ENCODE measurements at regions not wholly inside any gene's neighbourhood (a gene's known extent, or its start where the extent isn't known, plus 50 kb on each side); places are given as distances from the start of the nearest gene placed in this dataset.
"Not testable (repeated sequence)": the region's sequence is repeated elsewhere in the genome, so short reads cannot be mapped to it uniquely, and the experiment has no call there.

DNA sequence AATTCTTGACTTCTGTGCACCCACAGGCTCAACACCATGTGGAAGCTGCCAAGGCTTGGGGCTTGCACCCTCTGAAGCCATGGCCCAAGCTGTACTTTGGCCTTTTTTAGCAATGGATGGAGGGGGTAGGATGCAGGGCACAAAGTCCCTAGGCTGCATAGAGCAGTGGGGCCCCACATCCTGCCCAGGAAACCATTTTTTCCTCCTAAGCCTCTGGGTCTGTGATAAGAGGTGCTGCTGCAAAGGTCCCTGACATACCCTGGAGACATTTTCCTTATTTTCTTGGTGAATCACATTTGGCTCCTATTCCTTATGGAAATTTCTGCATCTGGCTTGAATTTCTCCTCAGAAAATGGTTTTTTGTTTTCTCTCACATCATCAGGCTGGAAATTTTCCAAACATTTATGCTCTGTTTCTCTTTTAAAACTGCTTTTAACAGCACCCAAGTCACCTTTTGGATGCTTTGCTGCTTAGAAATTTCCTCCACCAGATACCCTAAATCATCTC is 482.7 kb upstream of the TLE4 start:
- H3K4me3 Mint-ChIP-seq, result no peak overlapping the region
- ATAC-seq (ENCODE audit: low read depth), result no peak

DNA sequence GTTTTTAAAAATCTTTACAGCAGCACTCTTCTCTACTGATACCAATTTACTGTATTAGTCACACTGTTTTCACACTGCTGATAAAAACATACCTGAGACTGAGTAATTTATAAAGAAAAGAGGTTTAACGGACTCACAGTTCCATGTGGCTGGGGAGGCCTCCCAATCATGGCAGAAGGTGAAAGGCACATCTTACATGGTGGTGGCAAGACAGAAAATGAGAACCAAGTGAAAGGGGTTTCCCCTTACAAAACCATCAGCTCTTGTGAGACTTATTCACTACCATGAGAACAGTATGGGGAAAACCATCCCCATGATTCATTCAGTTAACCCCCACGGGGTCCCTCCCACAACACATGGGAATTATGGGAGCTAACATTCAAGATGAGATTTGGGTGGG is 481.9 kb upstream of the TLE4 start:
- H3K4me1 Mint-ChIP-seq; DNase-seq; H3K4me3 Mint-ChIP-seq; H3K9me3 Mint-ChIP-seq; H3K27ac Mint-ChIP-seq; CTCF ChIA-PET; POLR2A ChIA-PET; intact Hi-C loops (cut with micrococcal nuclease); H3K36me3 Mint-ChIP-seq (ENCODE audit: low read depth); ATAC-seq (ENCODE audit: low read depth); H3K27me3 Mint-ChIP-seq: not testable (repeated sequence)

More for the DNA sequence above, 482.7 kb upstream of the TLE4 start:
- H3K9me3 Mint-ChIP-seq, result peaks cover 2% of the 10 kb centered on the region
- ChIA-PET POLR2A (no interaction called here), CTCF (no interaction called here)
- H3K27ac Mint-ChIP-seq, result no peak overlapping the region
- H3K36me3 Mint-ChIP-seq (ENCODE audit: low read depth), result no peaks in the 10 kb centered on the region
- intact Hi-C loops (cut with micrococcal nuclease), result no loop called here
- no peaks in the 10 kb centered on the region for H3K27me3 Mint-ChIP-seq
- TF ChIP-seq, protein P1, sequence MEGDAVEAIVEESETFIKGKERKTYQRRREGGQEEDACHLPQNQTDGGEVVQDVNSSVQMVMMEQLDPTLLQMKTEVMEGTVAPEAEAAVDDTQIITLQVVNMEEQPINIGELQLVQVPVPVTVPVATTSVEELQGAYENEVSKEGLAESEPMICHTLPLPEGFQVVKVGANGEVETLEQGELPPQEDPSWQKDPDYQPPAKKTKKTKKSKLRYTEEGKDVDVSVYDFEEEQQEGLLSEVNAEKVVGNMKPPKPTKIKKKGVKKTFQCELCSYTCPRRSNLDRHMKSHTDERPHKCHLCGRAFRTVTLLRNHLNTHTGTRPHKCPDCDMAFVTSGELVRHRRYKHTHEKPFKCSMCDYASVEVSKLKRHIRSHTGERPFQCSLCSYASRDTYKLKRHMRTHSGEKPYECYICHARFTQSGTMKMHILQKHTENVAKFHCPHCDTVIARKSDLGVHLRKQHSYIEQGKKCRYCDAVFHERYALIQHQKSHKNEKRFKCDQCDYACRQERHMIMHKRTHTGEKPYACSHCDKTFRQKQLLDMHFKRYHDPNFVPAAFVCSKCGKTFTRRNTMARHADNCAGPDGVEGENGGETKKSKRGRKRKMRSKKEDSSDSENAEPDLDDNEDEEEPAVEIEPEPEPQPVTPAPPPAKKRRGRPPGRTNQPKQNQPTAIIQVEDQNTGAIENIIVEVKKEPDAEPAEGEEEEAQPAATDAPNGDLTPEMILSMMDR (IDR thresholded peaks at IDR 0.05), result no peak
- no peaks in the 10 kb centered on the region for H3K4me1 Mint-ChIP-seq
- no peak for DNase-seq

DNA sequence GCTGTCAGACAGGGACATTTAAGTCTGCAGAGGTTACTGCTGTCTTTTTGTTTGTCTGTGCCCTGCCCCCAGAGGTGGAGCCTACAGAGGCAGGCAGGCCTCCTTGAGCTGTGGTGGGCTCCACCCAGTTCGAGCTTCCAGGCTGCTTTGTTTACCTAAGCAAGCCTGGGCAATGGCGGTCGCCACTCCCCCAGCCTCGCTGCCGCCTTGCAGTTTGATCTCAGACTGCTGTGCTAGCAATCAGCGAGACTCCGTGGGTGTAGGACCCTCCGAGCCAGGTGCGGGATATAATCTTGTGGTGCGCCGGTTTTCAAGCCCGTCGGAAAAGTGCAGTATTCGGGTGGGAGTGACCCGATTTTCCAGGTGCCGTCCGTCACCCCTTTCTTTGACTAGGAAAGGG is 468.5 kb upstream of the TLE4 start:
- H3K9me3 Mint-ChIP-seq; H3K27me3 Mint-ChIP-seq; CTCF ChIA-PET; H3K4me3 Mint-ChIP-seq; H3K4me1 Mint-ChIP-seq; ATAC-seq (ENCODE audit: low read depth); H3K27ac Mint-ChIP-seq; DNase-seq; H3K36me3 Mint-ChIP-seq (ENCODE audit: low read depth); intact Hi-C loops (cut with micrococcal nuclease): not testable (repeated sequence)
- POLR2A ChIA-PET, result interaction anchor here (0.6 kb wide), 1 partner anchor 241 kb away, joined by 3 read pairs; no protein-coding TSS in a partner anchor

DNA sequence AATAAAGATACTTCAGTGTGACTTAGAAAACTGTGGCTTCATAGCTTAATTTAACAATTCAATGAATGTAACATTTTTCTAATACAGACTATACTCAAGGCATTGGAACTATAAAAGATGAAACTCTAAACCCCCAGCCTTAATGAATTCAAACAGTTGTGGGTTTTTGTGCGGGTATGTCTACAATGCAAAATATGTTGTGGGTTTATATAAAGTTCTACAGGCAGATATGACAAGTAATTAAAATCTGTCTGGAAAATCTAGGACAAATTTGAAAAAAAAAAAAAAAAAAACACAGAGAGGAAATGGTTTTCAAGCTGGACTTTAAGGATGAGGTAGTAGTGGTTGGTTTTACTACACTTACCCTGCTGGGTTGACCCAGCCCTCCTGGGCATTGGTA is 467.5 kb upstream of the TLE4 start:
- TF ChIP-seq, protein P1 (IDR thresholded peaks at IDR 0.05), result no peak
- H3K27me3 Mint-ChIP-seq, result no peaks in the 10 kb centered on the region
- H3K27ac Mint-ChIP-seq, result no peak overlapping the region
- H3K4me3 Mint-ChIP-seq, result no peak overlapping the region
- CTCF ChIA-PET, result no interaction called here
- no peak for ATAC-seq (ENCODE audit: low read depth)
- H3K36me3 Mint-ChIP-seq (ENCODE audit: low read depth), result no peaks in the 10 kb centered on the region
- no peaks in the 10 kb centered on the region for H3K4me1 Mint-ChIP-seq
- no peak for DNase-seq
- POLR2A ChIA-PET, result no interaction called here
- intact Hi-C loops (cut with micrococcal nuclease), result no loop called here
- peaks cover 10% of the 10 kb centered on the region for H3K9me3 Mint-ChIP-seq

DNA sequence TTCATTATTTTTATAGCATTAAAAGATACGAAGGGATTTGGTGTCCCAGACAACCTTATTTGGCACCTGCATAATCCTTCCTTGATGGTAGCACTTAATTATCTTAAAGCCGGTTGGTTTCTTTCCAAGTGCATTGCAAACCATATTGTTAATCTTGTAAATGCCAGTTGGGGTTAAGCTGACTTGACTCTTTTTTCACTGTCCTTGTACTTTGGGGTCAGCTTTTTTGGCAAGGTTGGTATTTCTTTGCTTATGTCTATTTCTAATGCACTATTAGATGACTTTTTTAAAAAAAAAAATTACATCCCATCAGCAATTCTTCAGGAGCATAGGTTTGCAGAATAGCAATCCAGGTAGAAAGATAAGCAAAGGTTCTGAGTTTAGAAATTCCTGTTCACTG is 466.8 kb upstream of the TLE4 start:
- no peak overlapping the region for H3K27ac Mint-ChIP-seq
- ATAC-seq (ENCODE audit: low read depth) (no peak), DNase-seq (no peak)
- intact Hi-C loops (cut with micrococcal nuclease), result no loop called here
- H3K9me3 Mint-ChIP-seq, result peaks cover 10% of the 10 kb centered on the region
- ChIA-PET CTCF (no interaction called here), POLR2A (no interaction called here)
- H3K36me3 Mint-ChIP-seq (ENCODE audit: low read depth), result no peaks in the 10 kb centered on the region
- no peaks in the 10 kb centered on the region for H3K27me3 Mint-ChIP-seq
- TF ChIP-seq, protein P1 (IDR thresholded peaks at IDR 0.05), result no peak
- no peaks in the 10 kb centered on the region for H3K4me1 Mint-ChIP-seq
- no peak overlapping the region for H3K4me3 Mint-ChIP-seq

DNA sequence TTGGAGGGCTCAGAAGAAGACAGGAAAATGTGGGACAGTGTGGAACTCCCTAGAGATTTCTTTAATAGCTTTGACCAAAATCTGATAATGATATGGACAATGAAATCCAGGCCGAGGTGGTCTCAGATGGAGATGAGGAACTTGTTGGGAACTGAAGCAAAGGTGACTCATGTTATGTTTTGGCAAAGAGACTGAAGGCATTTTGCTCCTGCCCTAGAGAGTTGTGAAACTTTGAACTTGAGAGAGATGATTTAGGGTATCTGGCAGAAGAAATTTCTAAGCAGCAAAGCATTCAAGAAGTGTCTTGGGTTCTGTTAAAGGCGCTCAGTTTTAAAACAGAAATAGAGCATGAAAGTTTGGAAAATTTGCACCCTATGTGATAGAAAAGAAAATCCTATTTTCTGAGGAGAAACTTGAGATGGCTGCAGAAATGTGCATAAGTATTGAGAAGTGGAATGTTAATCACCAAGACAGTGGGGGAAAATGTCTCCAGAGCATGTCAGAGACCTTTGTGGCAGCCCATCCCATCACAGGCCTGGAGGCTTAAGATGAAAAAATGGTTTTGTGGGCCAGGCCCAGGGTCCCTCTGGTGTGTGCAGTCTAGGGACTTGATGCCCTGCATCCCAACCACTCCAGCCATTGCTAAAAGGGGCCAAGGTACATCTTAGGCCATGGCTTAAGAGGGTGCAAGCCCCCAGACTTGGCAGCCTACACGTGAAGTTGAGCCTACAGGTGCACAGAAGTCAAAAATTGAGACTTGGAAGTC is 463.7 kb upstream of the TLE4 start:
- TF ChIP-seq, protein P1 (IDR thresholded peaks at IDR 0.05), result no peak

More for the DNA sequence above, 463.7 kb upstream of the TLE4 start:
- Mint-ChIP-seq H3K4me1 (no peaks in the 10 kb centered on the region), H3K36me3 (ENCODE audit: low read depth) (no peaks in the 10 kb centered on the region), H3K27ac (no peak overlapping the region), H3K9me3 (peaks cover 10% of the 10 kb centered on the region), H3K4me3 (no peak overlapping the region), H3K27me3 (no peaks in the 10 kb centered on the region)
- no peak for DNase-seq
- ChIA-PET POLR2A (no interaction called here), CTCF (interaction anchor here (0.6 kb wide), 1 partner anchor 662 kb away, joined by 3 read pairs; no protein-coding TSS in a partner anchor)
- no peak for ATAC-seq (ENCODE audit: low read depth)
- intact Hi-C loops (cut with micrococcal nuclease), result no loop called here
